Activated T-cell treated with anti-CD3 and anti-CD28 coated beads, Interleukin-2, amount 50 U/mL, for 4 hours (primary cell): ENCODE measurements at regions not wholly inside any gene's neighbourhood (a gene's known extent, or its start where the extent isn't known, plus 50 kb on each side); places are given as distances from the start of the nearest gene placed in this dataset.

ENCODE experiments used
- ATAC-seq, 2 donors: fragments of 200-7000 bp; cut with Tn5 transposase; one replicate each; pipeline ENCODE4 v1.10.0; 2021
- DNase-seq: peaks from one replicate; pipeline ENCODE4 v3.0.0-alpha.2; 2020
- H3K27me3 Mint-ChIP-seq: one replicate; pipeline ENCODE4 v1.8.0; 2021; ENCODE audit warnings: low read depth, mixed read lengths
- H3K36me3 Mint-ChIP-seq: one replicate; pipeline ENCODE4 v1.8.0; 2022; ENCODE audit warnings: mixed read lengths; ENCODE audit not compliant: insufficient read depth
- H3K4me1 Mint-ChIP-seq: one replicate; pipeline ENCODE4 v1.8.0; 2021; ENCODE audit warnings: low read depth, mixed read lengths
- H3K4me3 Mint-ChIP-seq: one replicate; pipeline ENCODE4 v1.8.0; 2021; ENCODE audit warnings: mild to moderate bottlenecking, moderate library complexity, mixed read lengths
- H3K9me3 Mint-ChIP-seq: one replicate; pipeline ENCODE4 v1.8.0; 2021; ENCODE audit warnings: mixed read lengths

GRCh38 chr10:121033366-121033765, 182.2 kb downstream of the WDR11 start:
- no peaks in the 10 kb centered on the region for H3K4me1 Mint-ChIP-seq
- H3K27me3 Mint-ChIP-seq, result no peaks in the 10 kb centered on the region
- H3K36me3 Mint-ChIP-seq, result no peaks in the 10 kb centered on the region
- DNase-seq (no peak), ATAC-seq (no peak)
- no peak overlapping the region for H3K4me3 Mint-ChIP-seq
- no peaks in the 10 kb centered on the region for H3K9me3 Mint-ChIP-seq

- ATAC-seq, result no peak
- Mint-ChIP-seq H3K4me3 (no peak overlapping the region), H3K36me3 (no peaks in the 10 kb centered on the region), H3K27me3 (no peaks in the 10 kb centered on the region), H3K9me3 (no peaks in the 10 kb centered on the region), H3K4me1 (no peaks in the 10 kb centered on the region)
- DNase-seq, result no peak
These were observed 185.3 kb downstream of the WDR11 start for GRCh38 chr10:121036431-121036830.

DNA sequence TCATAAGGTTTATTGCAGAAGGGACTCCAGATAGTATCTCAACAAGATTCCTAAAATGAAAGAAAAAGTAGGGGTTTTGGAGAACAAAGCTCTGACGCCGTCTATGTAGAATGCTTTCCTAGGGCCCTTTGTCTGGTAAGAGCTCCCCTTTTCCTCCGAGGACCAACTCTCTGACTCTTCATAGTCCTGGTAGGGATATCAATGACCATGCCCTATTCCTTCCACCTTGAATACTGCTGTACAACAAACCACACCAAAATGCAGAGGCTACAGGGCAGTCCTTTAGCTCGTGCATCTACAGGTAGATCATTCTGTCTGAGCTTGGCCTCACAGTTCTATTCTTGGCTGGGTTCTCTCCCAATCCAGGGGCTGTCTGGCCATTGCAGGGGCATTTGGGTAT, 190.3 kb downstream of the WDR11 start:
- Mint-ChIP-seq H3K9me3 (no peaks in the 10 kb centered on the region), H3K4me3 (no peak overlapping the region), H3K36me3 (no peaks in the 10 kb centered on the region), H3K4me1 (no peaks in the 10 kb centered on the region), H3K27me3 (peaks cover 5% of the 10 kb centered on the region)
- ATAC-seq, result no peak
- no peak for DNase-seq

DNA sequence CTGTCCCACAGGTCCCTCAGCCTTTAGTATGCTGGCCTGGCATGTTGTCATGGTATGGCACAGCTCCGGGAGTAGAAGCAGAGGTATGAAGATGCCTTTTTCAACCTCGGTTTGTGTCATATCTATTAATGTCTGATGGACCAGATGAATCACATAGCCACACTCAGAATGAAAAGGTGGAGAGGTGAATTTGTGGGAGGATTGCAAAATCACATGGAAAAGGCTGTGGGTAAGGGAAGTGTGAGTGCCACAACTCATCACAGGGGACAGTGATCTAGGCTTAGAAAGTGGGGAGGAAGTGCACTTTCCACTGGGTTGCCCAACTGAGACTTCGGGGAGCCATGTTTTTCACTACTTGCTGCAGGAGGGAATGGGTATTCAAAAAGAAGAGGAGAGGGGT, 190.7 kb downstream of the WDR11 start:
- DNase-seq, result no peak
- Mint-ChIP-seq H3K36me3 (no peaks in the 10 kb centered on the region), H3K9me3 (no peaks in the 10 kb centered on the region), H3K27me3 (peaks cover 5% of the 10 kb centered on the region), H3K4me1 (no peaks in the 10 kb centered on the region), H3K4me3 (no peak overlapping the region)
- no peak for ATAC-seq

DNA sequence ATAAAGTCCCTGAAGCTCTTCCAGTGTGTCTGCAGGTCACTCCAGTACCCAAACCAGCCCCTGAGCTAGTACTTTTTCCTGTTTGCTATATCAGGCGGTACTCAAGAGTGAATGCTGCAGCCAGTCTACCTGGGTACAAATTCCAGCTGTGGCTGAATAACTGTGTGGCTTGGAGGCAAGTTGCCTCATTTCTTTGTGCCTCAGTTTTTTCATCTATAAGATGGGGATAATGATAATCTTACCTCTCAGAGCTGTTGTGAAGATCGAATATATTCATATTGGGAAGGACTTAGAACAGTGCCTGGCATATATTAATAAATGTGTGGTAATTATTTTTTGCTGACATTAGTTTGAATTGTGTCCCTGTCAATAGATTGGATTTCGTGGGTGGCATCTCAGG, 191.2 kb downstream of the WDR11 start:
- H3K9me3 Mint-ChIP-seq, result no peaks in the 10 kb centered on the region

GRCh38 chr10:121043124-121043849, 192.1 kb downstream of the WDR11 start:
- Mint-ChIP-seq H3K36me3 (no peaks in the 10 kb centered on the region), H3K9me3 (no peaks in the 10 kb centered on the region), H3K27me3 (peaks cover 5% of the 10 kb centered on the region), H3K4me3 (no peak overlapping the region), H3K4me1 (no peaks in the 10 kb centered on the region)
- ATAC-seq, result no peak
- no peak for DNase-seq

More for the DNA sequence above, 191.2 kb downstream of the WDR11 start:
- no peaks in the 10 kb centered on the region for H3K36me3 Mint-ChIP-seq
- no peak overlapping the region for H3K4me3 Mint-ChIP-seq
- ATAC-seq, result no peak
- peaks cover 5% of the 10 kb centered on the region for H3K27me3 Mint-ChIP-seq
- no peak for DNase-seq
- H3K4me1 Mint-ChIP-seq, result no peaks in the 10 kb centered on the region

DNA sequence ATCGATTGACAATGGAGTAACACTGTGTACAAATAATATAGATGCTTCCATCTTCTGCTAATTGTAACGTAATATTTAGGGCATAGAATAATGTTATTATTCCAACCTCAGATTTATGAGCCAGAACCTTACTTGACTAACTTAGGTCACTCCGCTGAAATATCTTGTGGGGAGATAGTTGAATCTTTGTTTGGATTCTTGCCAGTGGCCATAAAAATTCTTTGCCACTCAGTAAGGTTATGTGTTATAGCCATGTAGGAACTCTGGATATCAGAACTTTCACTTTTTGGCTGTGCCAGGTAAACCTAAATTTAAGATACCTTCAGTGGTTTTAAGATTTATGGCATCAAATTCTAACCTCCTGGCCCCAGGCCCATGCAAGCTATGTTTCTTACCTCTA, 197.6 kb downstream of the WDR11 start:
- DNase-seq (no peak), ATAC-seq (no peak)
- Mint-ChIP-seq H3K4me1 (no peaks in the 10 kb centered on the region), H3K4me3 (no peak overlapping the region), H3K27me3 (peaks cover 5% of the 10 kb centered on the region), H3K36me3 (no peaks in the 10 kb centered on the region), H3K9me3 (no peaks in the 10 kb centered on the region)

GRCh38 chr10:121049489-121049888, 198.3 kb downstream of the WDR11 start:
- no peak for ATAC-seq
- Mint-ChIP-seq H3K36me3 (no peaks in the 10 kb centered on the region), H3K27me3 (peaks cover 2% of the 10 kb centered on the region), H3K4me1 (no peaks in the 10 kb centered on the region), H3K9me3 (peaks cover 4% of the 10 kb centered on the region), H3K4me3 (no peak overlapping the region)
- no peak for DNase-seq

GRCh38 chr10:121049923-121050322, 198.8 kb downstream of the WDR11 start:
- peaks cover 2% of the 10 kb centered on the region for H3K27me3 Mint-ChIP-seq
- H3K4me3 Mint-ChIP-seq, result no peak overlapping the region
- H3K36me3 Mint-ChIP-seq, result no peaks in the 10 kb centered on the region
- H3K4me1 Mint-ChIP-seq, result no peaks in the 10 kb centered on the region
- no peak for ATAC-seq
- no peak for DNase-seq
- peaks cover 4% of the 10 kb centered on the region for H3K9me3 Mint-ChIP-seq

- Mint-ChIP-seq H3K4me3 (no peak overlapping the region), H3K36me3 (no peaks in the 10 kb centered on the region), H3K9me3 (peaks cover 4% of the 10 kb centered on the region), H3K27me3 (peaks cover 2% of the 10 kb centered on the region), H3K4me1 (no peaks in the 10 kb centered on the region)
- no peak for ATAC-seq
- DNase-seq, result no peak
These were observed 200.0 kb downstream of the WDR11 start for GRCh38 chr10:121051171-121051570.

DNA sequence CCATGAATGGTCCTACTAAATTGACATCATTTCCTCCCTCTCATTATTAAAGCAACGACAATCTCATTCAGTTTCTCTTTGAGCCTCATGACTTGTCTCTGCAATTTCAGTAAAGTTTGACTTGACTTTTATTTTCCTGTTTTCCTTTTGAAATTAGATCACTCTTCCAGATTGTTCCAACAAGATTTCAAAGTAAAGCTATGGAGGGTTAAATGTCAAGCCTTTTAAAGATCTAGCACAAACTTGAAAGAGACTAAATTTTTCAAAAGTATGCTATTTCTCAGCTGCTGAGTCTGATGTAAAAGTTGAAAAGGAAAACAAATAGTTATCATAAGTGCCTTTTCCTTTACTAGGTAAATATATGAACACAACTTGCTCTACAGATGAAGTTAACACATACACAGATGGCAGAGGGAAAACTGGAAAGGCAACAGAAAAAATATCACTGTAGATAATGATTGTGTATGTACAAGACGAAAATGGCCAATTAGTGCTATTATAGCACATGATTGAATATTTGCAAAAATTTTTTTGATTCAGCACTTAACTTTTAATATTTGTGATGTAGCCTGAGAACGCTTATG, 200.6 kb downstream of the WDR11 start:
- Mint-ChIP-seq H3K4me3 (no peak overlapping the region), H3K4me1 (no peaks in the 10 kb centered on the region), H3K27me3 (peaks cover 2% of the 10 kb centered on the region), H3K36me3 (no peaks in the 10 kb centered on the region), H3K9me3 (peaks cover 4% of the 10 kb centered on the region)
- no peak for ATAC-seq
- DNase-seq, result no peak

DNA sequence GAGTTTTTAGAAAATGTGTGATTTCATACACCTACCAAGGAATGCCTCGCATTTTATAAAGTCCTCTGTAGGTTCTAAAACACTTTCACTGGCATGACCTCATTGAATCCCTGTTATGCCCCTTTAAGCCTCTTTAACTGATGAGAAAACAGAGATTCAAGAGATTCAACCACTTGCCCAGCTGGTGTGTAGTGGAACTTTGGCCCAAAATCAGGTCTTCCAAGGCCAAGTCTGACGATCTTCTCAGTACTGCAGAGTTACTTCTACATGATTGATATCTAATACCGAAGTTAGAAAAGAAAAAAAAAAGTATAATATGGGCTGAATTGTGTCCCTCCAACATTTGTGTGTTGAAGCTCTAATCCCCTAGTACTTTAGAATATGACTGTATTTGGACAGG, 202.0 kb downstream of the WDR11 start:
- Mint-ChIP-seq H3K4me1 (no peaks in the 10 kb centered on the region), H3K9me3 (peaks cover 4% of the 10 kb centered on the region), H3K36me3 (no peaks in the 10 kb centered on the region), H3K4me3 (no peak overlapping the region), H3K27me3 (peaks cover 2% of the 10 kb centered on the region)
- DNase-seq, result no peak
- ATAC-seq, result no peak

DNA sequence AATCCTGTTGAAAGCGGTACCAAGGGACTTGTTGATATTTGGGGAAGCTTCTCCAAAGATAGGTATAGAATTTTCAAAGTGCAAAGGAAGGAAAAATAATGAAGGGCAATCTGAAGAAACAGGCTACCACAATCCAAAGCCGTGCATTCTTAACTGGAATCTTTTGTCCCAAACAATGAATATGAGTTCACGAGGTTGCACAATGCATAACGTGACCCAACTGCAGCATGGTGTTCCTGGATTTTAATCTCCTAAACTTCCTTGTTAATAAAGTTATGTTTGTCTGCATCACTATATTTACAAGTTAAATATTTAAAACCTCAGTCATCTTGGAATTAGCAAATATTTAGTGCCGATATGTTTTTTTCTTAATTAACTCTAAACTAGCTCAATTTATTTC, 203.7 kb downstream of the WDR11 start:
- no peak for DNase-seq
- H3K27me3 Mint-ChIP-seq, result peaks cover 2% of the 10 kb centered on the region
- no peaks in the 10 kb centered on the region for H3K36me3 Mint-ChIP-seq
- peaks cover 4% of the 10 kb centered on the region for H3K9me3 Mint-ChIP-seq
- ATAC-seq, result no peak
- H3K4me3 Mint-ChIP-seq, result no peak overlapping the region
- no peaks in the 10 kb centered on the region for H3K4me1 Mint-ChIP-seq

DNA sequence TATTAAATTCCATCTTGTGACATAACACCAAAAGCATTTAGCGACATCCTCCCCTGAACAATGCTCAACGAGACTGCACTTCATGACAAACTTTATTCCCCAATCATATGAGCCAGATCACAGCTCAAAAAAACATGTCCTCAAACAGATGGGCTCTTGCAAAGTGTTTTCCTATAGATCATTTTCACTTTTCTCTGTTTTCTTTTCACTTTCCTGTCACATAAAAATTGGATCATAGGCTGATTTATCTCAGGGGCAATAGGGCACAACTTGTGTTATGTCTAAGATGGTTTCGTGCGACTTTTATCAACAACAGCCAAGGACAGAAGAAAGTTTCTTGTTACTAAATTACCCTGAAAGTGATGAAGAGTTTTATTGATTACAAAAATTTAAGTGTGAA, 206.1 kb downstream of the WDR11 start:
- Mint-ChIP-seq H3K36me3 (no peaks in the 10 kb centered on the region), H3K4me1 (no peaks in the 10 kb centered on the region), H3K4me3 (no peak overlapping the region), H3K9me3 (peaks cover 4% of the 10 kb centered on the region), H3K27me3 (peaks cover 2% of the 10 kb centered on the region)
- ATAC-seq (no peak), DNase-seq (no peak)

DNA sequence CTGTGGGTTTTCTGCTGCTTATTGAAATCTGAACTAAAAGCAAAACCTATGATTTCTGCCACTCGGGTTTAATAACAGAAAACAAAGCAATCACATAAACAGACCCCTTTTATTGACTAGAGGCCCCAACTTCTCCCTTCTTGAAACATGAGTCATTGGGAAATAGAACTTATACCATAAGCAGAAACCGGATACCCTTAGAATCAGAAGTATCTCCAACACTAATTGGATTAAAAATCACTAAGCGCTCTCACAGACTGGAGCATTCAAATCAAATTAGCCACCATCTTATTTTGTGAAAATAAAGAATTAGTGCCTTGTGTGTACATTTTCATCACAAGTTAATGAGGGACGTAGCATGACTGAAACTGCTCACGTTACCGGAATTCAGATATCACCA, 206.9 kb downstream of the WDR11 start:
- no peak for ATAC-seq
- Mint-ChIP-seq H3K9me3 (peaks cover 4% of the 10 kb centered on the region), H3K36me3 (no peaks in the 10 kb centered on the region), H3K4me1 (no peaks in the 10 kb centered on the region), H3K4me3 (no peak overlapping the region), H3K27me3 (peaks cover 2% of the 10 kb centered on the region)
- no peak for DNase-seq
